GM19043 (cell line): ENCODE measurements at regions not wholly inside any gene's neighbourhood (a gene's known extent, or its start where the extent isn't known, plus 50 kb on each side); places are given as distances from the start of the nearest gene placed in this dataset.

Experiments used
- ATAC-seq: cut with Tn5 transposase; IDR thresholded peaks from one replicate; pipeline ENCODE4 v1.9.1; 2021; ENCODE audit warnings: low read depth; ENCODE audit not compliant: unreplicated experiment

GRCh38 chr1:90502696-90503095 lies 214.4 kb downstream of the BARHL2 start:
- ATAC-seq: no peak

GRCh38 chr1:90502194-90502593 lies 214.9 kb downstream of the BARHL2 start:
- ATAC-seq: no peak

DNA sequence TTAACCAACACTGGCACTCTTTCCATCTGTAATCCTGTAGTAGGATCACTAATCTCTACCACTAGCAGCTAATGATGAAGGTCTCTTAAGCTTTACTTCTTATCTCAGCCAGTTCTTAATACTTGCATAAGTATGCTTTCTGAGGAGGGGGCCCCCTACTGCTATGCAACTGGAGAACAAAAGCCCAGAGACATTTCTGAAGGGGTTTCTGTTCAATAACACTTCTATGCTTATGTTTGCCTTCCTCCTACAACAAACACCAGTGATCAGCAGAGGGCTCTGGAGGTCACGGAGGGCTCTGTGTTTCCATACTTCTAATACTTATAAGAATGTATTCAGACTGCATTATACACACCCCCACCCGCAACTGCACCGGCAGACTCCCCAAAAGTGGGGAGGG lies 215.8 kb downstream of the BARHL2 start:
- ATAC-seq: no peak

DNA sequence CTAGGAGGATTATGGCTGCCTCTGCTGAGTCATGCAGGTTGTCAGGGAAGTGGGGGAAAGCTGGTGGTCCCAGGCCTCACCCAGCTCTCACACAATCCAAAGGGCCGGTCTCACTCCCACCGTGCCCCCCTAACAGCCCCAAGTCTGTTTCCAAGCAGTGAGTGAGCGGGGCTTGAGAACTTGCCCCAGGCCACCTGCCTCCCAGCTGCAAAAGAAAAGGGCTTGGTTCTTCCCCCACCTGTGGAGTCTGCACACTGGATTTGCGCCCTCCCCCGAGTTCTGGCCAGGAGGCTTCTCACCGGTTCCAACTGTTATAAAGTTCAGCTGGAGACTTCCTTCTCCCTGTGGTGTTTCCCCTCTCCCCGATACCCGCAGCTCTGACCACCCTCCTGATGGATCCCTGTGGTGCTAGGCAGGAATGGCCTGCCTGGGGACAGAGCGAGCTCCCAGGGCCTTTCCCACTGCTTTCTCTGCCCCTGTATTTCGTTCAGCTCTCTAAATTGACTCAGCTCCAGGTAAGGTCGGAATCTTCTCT lies 222.3 kb downstream of the BARHL2 start:
- ATAC-seq: no peak

GRCh38 chr1:90488451-90488850 lies 228.7 kb downstream of the BARHL2 start:
- ATAC-seq: no peak

GRCh38 chr1:90486996-90487395 lies 230.1 kb downstream of the BARHL2 start:
- no peak for ATAC-seq

DNA sequence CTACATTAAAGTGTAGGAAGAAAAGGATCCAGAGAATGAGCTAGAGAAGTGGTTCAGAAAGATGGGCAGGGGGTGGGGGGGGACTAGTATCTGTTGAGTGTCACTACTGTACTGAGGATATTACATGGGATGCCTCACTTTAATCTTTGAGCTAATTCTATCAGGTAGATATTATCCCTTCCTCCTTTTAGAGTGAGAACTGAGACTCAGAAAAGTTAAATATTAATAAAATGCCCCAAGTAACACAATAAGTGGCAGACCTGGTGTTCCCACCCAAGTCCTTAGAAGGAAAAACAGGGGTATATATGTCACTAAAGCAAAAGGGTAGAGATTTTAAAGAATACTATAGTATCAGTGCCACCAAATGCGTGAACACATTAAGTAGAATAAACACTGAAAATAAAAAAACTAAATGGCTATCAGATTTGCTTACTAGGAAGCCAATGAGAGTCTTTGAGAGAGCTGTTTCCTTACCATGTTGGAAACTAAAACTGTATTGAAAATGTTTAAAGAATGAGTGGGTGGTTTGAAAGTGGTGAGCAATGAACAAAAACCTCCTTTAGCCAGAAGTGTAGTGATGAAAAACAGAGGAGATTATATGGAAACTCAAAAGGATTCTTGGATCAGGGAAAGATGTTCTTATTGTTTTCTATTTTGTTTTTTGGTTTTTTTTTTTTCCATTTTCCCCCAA lies 230.8 kb downstream of the BARHL2 start:
- peak; percentile 61 for ATAC-seq

DNA sequence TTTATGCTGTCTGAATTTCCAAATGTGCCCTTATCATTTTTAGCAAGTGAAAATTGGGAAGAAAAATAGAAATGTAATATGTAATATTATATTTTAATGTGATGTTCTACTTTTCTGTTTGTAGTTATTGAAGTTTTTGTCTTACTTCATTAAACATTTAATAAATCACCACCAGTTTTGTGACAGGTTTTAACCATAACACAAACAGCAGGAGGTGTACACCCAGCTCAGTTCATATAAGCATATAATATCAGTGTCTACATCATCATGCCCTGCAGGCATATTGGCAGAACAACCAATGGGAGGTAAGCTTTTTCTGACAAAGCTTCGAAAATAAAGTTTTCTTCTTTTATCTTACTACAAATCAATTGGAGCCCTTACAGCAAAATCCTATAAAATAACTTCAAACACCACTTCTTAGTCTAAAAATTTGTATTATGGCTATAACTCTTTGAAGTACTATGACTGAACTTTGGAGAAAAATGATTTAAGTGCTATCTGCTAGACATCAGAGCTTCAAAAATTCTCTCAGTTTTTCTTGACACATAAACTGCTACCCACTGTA lies 236.7 kb downstream of the BARHL2 start:
- no peak for ATAC-seq

DNA sequence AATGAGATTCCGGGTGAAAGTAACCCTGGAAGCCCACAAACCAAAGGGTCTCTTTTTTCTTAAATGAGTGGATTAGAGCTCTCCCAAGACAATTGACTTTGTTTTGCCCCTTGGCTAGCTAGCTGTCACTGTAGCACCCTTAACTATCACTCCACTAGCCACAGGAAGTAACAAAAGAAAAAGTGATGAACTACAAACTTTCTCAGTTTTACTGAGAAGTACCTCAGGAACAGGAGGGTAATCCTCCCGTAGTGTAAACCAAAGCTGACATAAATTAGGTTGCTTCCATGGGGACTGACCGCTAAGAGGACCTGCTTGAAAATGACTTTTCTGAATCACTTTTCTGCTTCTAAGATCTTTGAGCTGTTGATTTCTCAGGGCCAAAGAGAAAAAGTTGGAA lies 240.1 kb downstream of the BARHL2 start:
- no peak for ATAC-seq

- ATAC-seq: no peak
Measured at GRCh38 chr1:90476411-90476810, 240.7 kb downstream of the BARHL2 start.

DNA sequence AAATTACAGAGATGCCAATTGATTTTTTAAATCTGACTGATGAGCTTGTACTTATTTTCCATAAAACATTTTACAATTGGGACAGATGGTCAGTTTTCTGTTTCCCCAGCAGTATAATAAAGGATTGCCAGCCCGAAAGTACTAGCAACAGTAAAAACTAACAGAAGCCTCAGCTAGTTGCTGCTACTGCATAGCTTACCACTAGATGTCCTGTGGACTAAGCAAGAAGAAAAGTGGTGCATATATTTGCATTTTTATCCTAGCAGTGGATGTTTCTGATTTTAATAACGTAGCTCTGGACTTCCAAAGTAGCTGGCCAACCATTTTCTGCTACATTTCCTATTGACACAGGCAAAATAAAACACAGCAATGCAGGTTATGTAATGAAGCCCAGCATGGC lies 241.5 kb downstream of the BARHL2 start:
- no peak for ATAC-seq

GRCh38 chr1:90474731-90475130 lies 242.4 kb downstream of the BARHL2 start:
- ATAC-seq: no peak

GRCh38 chr1:90474158-90474557 lies 242.9 kb downstream of the BARHL2 start:
- no peak for ATAC-seq

DNA sequence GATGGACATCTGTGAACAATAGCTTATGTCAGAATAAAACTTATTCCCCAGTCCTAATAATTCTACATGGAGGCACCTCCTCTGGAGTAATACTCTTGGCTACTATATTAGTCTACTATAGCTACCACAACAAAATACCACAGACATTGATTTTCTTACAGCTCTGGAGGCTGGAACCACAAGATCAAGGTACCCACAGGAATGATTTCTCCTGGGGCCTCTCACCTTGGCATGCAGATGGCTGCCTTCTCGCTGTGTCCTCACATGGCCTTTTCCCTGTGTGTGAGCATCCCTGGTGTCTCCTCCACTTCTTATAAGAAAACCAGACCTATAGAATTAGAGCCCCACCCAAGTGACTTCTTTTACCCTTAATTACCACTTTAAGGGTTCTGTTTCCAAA lies 244.3 kb downstream of the BARHL2 start:
- ATAC-seq: no peak

- no peak for ATAC-seq
Measured at GRCh38 chr1:90459570-90459969, 257.5 kb downstream of the BARHL2 start.

GRCh38 chr1:90457985-90458384 lies 259.1 kb downstream of the BARHL2 start:
- ATAC-seq: no peak

- ATAC-seq: no peak
Measured at GRCh38 chr1:90452491-90452890, 264.6 kb downstream of the BARHL2 start.

DNA sequence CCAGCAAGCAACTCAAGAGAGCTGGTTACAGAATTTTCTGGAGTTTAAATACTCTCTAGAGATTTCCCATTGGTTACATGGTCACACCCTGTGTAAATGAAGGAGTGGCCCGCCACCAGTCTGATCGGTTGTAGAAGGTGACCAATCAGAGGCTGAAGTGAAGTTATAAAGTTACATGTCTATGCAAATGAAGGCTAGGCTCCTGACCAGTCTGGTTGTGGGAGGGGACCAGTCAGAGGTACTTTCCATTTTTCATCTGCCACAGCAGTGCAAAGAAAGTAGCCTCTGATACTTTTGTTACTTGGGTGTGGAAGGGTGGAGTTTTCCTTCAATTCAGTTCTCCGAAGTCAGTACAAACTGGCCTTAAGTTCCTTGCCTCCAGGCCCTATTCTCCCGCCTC lies 273.7 kb downstream of the BARHL2 start:
- ATAC-seq: no peak

DNA sequence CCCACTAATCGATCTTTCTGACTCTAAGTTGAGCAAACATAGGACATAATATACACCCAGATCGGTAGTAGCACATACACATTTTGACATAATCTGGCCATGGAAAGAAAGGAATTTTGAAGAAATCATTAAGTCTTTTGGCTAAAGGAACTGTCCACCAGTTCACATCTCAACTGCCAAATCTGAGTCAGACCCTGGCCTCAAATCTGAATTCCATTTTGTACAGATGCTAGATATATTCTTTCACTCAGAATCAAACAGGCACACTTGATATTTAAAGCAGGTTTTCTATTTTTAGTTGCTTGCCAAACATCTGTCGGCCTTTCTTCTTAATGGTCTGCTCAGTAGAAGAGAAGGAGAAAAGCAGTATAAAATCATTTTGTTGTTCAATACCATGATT lies 281.8 kb downstream of the BARHL2 start:
- ATAC-seq: no peak

- no peak for ATAC-seq
Measured at GRCh38 chr1:90434460-90434859, 282.6 kb downstream of the BARHL2 start.

- ATAC-seq: no peak
Measured at GRCh38 chr1:90417126-90417525, 300.0 kb downstream of the BARHL2 start.

GRCh38 chr1:90414201-90414600 lies 302.9 kb downstream of the BARHL2 start:
- ATAC-seq: no peak
